HG03066 (cell line): ENCODE measurements at regions not wholly inside any gene's neighbourhood (a gene's known extent, or its start where the extent isn't known, plus 50 kb on each side); places are given as distances from the start of the nearest gene placed in this dataset.

Experiments
- ATAC-seq: cut with Tn5 transposase; IDR thresholded peaks from one replicate; pipeline ENCODE4 v1.9.1; 2021; ENCODE audit warnings: low read depth; ENCODE audit not compliant: unreplicated experiment

- no peak for ATAC-seq
Observed at GRCh38 chr11:29389793-29390192, 627.0 kb downstream of the KCNA4 start.

- no peak for ATAC-seq
Observed at GRCh38 chr11:29373725-29374124, 643.1 kb downstream of the KCNA4 start.

GRCh38 chr11:29368126-29368525 lies 648.7 kb downstream of the KCNA4 start:
- no peak for ATAC-seq

- no peak for ATAC-seq
Observed at GRCh38 chr11:29364006-29364405, 652.8 kb downstream of the KCNA4 start.

GRCh38 chr11:29361369-29361768 lies 655.5 kb downstream of the KCNA4 start:
- ATAC-seq = no peak

- ATAC-seq = no peak
Observed at GRCh38 chr11:29353833-29354232, 663.0 kb downstream of the KCNA4 start.

- ATAC-seq = no peak
Observed at GRCh38 chr11:29352273-29352795, 664.5 kb downstream of the KCNA4 start.

GRCh38 chr11:29351301-29351873 lies 665.4 kb downstream of the KCNA4 start:
- no peak for ATAC-seq

GRCh38 chr11:29343465-29344333 lies 673.1 kb downstream of the KCNA4 start:
- peak; percentile 93 for ATAC-seq

- ATAC-seq = no peak
Observed at GRCh38 chr11:29336727-29337575, 679.9 kb downstream of the KCNA4 start.

GRCh38 chr11:29334776-29335130 lies 682.1 kb downstream of the KCNA4 start:
- no peak for ATAC-seq

GRCh38 chr11:29333993-29334775 lies 682.6 kb downstream of the KCNA4 start:
- peak; percentile 93 for ATAC-seq

GRCh38 chr11:29331451-29332010 lies 685.3 kb downstream of the KCNA4 start:
- no peak for ATAC-seq

GRCh38 chr11:29328961-29329441 lies 687.8 kb downstream of the KCNA4 start:
- no peak for ATAC-seq

- no peak for ATAC-seq
Observed at GRCh38 chr11:29327891-29328290, 688.9 kb downstream of the KCNA4 start.

- no peak for ATAC-seq
Observed at GRCh38 chr11:29326757-29327156, 690.1 kb downstream of the KCNA4 start.

- ATAC-seq = no peak
Observed at GRCh38 chr11:29324328-29324727, 692.5 kb downstream of the KCNA4 start.

GRCh38 chr11:29321293-29322132 lies 695.3 kb downstream of the KCNA4 start:
- no peak for ATAC-seq

GRCh38 chr11:29320196-29320595 lies 696.6 kb downstream of the KCNA4 start:
- no peak for ATAC-seq
